ENCODE measurements at regions not wholly inside any gene's neighbourhood (a gene's known extent, or its start where the extent isn't known, plus 50 kb on each side); places are given as distances from the start of the nearest gene placed in this dataset.
"Not testable (repeated sequence)": the region's sequence is repeated elsewhere in the genome, so short reads cannot be mapped to it uniquely, and the experiment has no call there.

GRCh38 chr5:106080535-106080934 lies 1590.2 kb downstream of the EFNA5 start:
- no peak for DNase-seq

GRCh38 chr5:106076655-106077054 lies 1594.1 kb downstream of the EFNA5 start:
- no peak for DNase-seq

- DNase-seq: no peak
Observed at GRCh38 chr5:106072208-106072607, 1598.5 kb downstream of the EFNA5 start.

- DNase-seq: no peak
Observed at GRCh38 chr5:106047341-106047740, 1623.4 kb downstream of the EFNA5 start.

GRCh38 chr5:106032069-106032468 lies 1638.7 kb downstream of the EFNA5 start:
- DNase-seq: not testable (repeated sequence)

- DNase-seq: no peak
Observed at GRCh38 chr5:106028314-106028713, 1642.4 kb downstream of the EFNA5 start.

- DNase-seq: no peak
Observed at GRCh38 chr5:106020894-106021293, 1649.8 kb downstream of the EFNA5 start.

- no peak for DNase-seq
Observed at GRCh38 chr5:106019261-106019660, 1651.5 kb downstream of the EFNA5 start.

GRCh38 chr5:106017243-106017857 lies 1653.4 kb downstream of the EFNA5 start:
- no peak for DNase-seq

- DNase-seq: no peak
Observed at GRCh38 chr5:106014262-106014661, 1656.5 kb downstream of the EFNA5 start.

- DNase-seq: no peak
Observed at GRCh38 chr5:106006242-106006641, 1664.5 kb downstream of the EFNA5 start.

- not testable (repeated sequence) for DNase-seq
Observed at GRCh38 chr5:105998991-105999390, 1671.7 kb downstream of the EFNA5 start.

- no peak for DNase-seq
Observed at GRCh38 chr5:105993027-105993426, 1677.7 kb downstream of the EFNA5 start.

GRCh38 chr5:105982526-105982925 lies 1688.2 kb downstream of the EFNA5 start:
- DNase-seq: no peak

- DNase-seq: no peak
Observed at GRCh38 chr5:105978011-105978410, 1692.7 kb downstream of the EFNA5 start.

- DNase-seq: no peak
Observed at GRCh38 chr5:105977163-105977562, 1693.6 kb downstream of the EFNA5 start.

GRCh38 chr5:105970919-105971318 lies 1699.8 kb downstream of the EFNA5 start:
- no peak for DNase-seq

GRCh38 chr5:105968981-105969380 lies 1701.8 kb downstream of the EFNA5 start:
- DNase-seq: no peak

- no peak for DNase-seq
Observed at GRCh38 chr5:105963696-105964255, 1707.0 kb downstream of the EFNA5 start.

GRCh38 chr5:105961572-105961971 lies 1709.2 kb downstream of the EFNA5 start:
- DNase-seq: no peak

- no peak for DNase-seq
Observed at GRCh38 chr5:105956456-105957196, 1714.1 kb downstream of the EFNA5 start.

GRCh38 chr5:105954341-105954740 lies 1716.4 kb downstream of the EFNA5 start:
- no peak for DNase-seq

- DNase-seq: no peak
Observed at GRCh38 chr5:105953616-105954015, 1717.1 kb downstream of the EFNA5 start.

- no peak for DNase-seq
Observed at GRCh38 chr5:105952875-105953274, 1717.9 kb downstream of the EFNA5 start.
